MM.1S (cell line): ENCODE measurements at regions not wholly inside any gene's neighbourhood (a gene's known extent, or its start where the extent isn't known, plus 50 kb on each side); places are given as distances from the start of the nearest gene placed in this dataset.

Source experiments
- EZH2 ChIP-seq: fragments of 300-600 bp; sonication (generic); optimal IDR thresholded peaks from 2 replicates; pipeline ENCODE3; 2017; ENCODE audit warnings: low read depth, mild to moderate bottlenecking, antibody characterized with exemption, low read length, mixed read lengths
- TF ChIP-seq, protein P1 (sequence below): fragments of 300-600 bp; sonication (generic); IDR thresholded peaks from 2 replicates; pipeline ENCODE4 v1.5.1; 2016; ENCODE audit warnings: antibody characterized with exemption, low read length, mixed read lengths

DNA sequence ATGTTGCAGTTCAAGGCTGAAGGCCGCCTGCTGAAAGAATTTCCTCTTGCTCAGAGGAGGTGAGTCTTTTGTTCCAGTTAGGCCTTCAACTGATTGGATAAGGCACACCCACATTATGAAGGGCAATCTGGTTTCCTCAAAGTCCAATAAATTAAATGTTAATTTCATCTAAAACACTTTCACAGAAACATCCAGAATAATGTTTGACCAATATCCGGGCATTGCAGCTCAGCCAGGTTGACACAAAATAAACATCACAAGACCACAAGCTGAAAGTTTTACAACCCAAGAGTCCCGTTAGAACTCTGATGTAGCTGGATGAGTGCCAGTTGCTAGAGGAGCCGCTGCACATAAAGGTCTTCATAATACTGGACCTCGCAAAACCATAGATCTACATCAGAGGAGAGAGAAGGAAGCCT is 64.9 kb upstream of the EED start:
- TF ChIP-seq, protein P1, sequence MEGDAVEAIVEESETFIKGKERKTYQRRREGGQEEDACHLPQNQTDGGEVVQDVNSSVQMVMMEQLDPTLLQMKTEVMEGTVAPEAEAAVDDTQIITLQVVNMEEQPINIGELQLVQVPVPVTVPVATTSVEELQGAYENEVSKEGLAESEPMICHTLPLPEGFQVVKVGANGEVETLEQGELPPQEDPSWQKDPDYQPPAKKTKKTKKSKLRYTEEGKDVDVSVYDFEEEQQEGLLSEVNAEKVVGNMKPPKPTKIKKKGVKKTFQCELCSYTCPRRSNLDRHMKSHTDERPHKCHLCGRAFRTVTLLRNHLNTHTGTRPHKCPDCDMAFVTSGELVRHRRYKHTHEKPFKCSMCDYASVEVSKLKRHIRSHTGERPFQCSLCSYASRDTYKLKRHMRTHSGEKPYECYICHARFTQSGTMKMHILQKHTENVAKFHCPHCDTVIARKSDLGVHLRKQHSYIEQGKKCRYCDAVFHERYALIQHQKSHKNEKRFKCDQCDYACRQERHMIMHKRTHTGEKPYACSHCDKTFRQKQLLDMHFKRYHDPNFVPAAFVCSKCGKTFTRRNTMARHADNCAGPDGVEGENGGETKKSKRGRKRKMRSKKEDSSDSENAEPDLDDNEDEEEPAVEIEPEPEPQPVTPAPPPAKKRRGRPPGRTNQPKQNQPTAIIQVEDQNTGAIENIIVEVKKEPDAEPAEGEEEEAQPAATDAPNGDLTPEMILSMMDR = no peak
- no peak for TF ChIP-seq EZH2
